Left colon (tissue), 2 donors: ENCODE measurements at regions not wholly inside any gene's neighbourhood (a gene's known extent, or its start where the extent isn't known, plus 50 kb on each side); places are given as distances from the start of the nearest gene placed in this dataset.
"Not testable (repeated sequence)": the region's sequence is repeated elsewhere in the genome, so short reads cannot be mapped to it uniquely, and the experiment has no call there.

Experiments
- ATAC-seq: fragments of 200-7000 bp; cut with Tn5 transposase; one replicate; pipeline ENCODE4 v1.9.1; 2020; ENCODE audit warnings: mild to moderate bottlenecking, moderate library complexity
- DNase-seq, 2 donors: peaks; one replicate each; pipeline ENCODE4 v3.0.0-alpha.2; 2020
- intact Hi-C, 2 donors: fragments of 100-400 bp; cut with DNase I in 1 of 2; cut with micrococcal nuclease in 1 of 2; formaldehyde crosslinking; loops; one replicate each; pipeline versions ENCODE4 v1.11.2 to v1.14.0; 2022; cut with DNase I, micrococcal nuclease
- donor health status: DM: no; HTN: no; CAD: no.
- donor health status: DM: yes; HTN: yes; CAD: no.

GRCh38 chr12:47393403-47393790, 312.4 kb downstream of the RPAP3 start:
- DNase-seq (no peak), ATAC-seq (no peak)
- intact Hi-C loops: no loop called here

- ATAC-seq: no peak
- peak in 1 of 2 donors; percentile 11 for DNase-seq
- intact Hi-C loops: no loop called here
These were observed 311.8 kb upstream of the AMIGO2 start for GRCh38 chr12:47391566-47391965.

GRCh38 chr12:47388712-47389111, 309.0 kb upstream of the AMIGO2 start:
- ATAC-seq (no peak), DNase-seq (no peak)
- intact Hi-C loops: no loop called here

- DNase-seq (no peak), ATAC-seq (no peak)
- intact Hi-C loops: no loop called here
These were observed 308.2 kb upstream of the AMIGO2 start for GRCh38 chr12:47387994-47388393.

GRCh38 chr12:47385653-47386052, 305.9 kb upstream of the AMIGO2 start:
- no peak for DNase-seq
- intact Hi-C loops: no loop called here
- ATAC-seq: no peak

GRCh38 chr12:47383942-47384341, 304.2 kb upstream of the AMIGO2 start:
- ATAC-seq: no peak
- intact Hi-C loops: no loop called here
- DNase-seq: no peak

GRCh38 chr12:47382305-47382704, 302.5 kb upstream of the AMIGO2 start:
- DNase-seq (no peak), ATAC-seq (no peak)
- intact Hi-C loops: no loop called here

- no peak for DNase-seq
- intact Hi-C loops: no loop called here
- ATAC-seq: no peak
These were observed 299.1 kb upstream of the AMIGO2 start for GRCh38 chr12:47378907-47379306.

GRCh38 chr12:47378222-47378582, 298.4 kb upstream of the AMIGO2 start:
- intact Hi-C loops: no loop called here
- DNase-seq: no peak
- no peak for ATAC-seq

GRCh38 chr12:47377414-47378221, 297.9 kb upstream of the AMIGO2 start:
- intact Hi-C loops: no loop called here
- DNase-seq: peak; percentile 73 to 91
- peak; percentile 33 for ATAC-seq

GRCh38 chr12:47376927-47377326, 297.2 kb upstream of the AMIGO2 start:
- DNase-seq (no peak), ATAC-seq (no peak)
- intact Hi-C loops: no loop called here

GRCh38 chr12:47373554-47374150, 293.9 kb upstream of the AMIGO2 start:
- ATAC-seq (no peak), DNase-seq (no peak)
- intact Hi-C loops: no loop called here

- intact Hi-C loops: no loop called here
- no peak for DNase-seq
- no peak for ATAC-seq
These were observed 290.7 kb upstream of the AMIGO2 start for GRCh38 chr12:47370421-47370820.

GRCh38 chr12:47369085-47369484, 289.3 kb upstream of the AMIGO2 start:
- ATAC-seq (no peak), DNase-seq (no peak)
- intact Hi-C loops: no loop called here

- ATAC-seq: no peak
- no peak for DNase-seq
- intact Hi-C loops: no loop called here
These were observed 288.3 kb upstream of the AMIGO2 start for GRCh38 chr12:47367912-47368537.

- ATAC-seq: no peak
- intact Hi-C loops: no loop called here
- DNase-seq: no peak
These were observed 286.8 kb upstream of the AMIGO2 start for GRCh38 chr12:47366579-47366978.

- DNase-seq (no peak), ATAC-seq (no peak)
- intact Hi-C loops: no loop called here
These were observed 286.4 kb upstream of the AMIGO2 start for GRCh38 chr12:47366157-47366556.

GRCh38 chr12:47365443-47366076, 285.8 kb upstream of the AMIGO2 start:
- DNase-seq, intact Hi-C loops, ATAC-seq: not testable (repeated sequence)

GRCh38 chr12:47364261-47364660, 284.5 kb upstream of the AMIGO2 start:
- intact Hi-C loops: no loop called here
- DNase-seq: no peak

GRCh38 chr12:47362126-47362705, 282.5 kb upstream of the AMIGO2 start:
- DNase-seq: no peak
- ATAC-seq: no peak

More at GRCh38 chr12:47364261-47364660, 284.5 kb upstream of the AMIGO2 start:
- ATAC-seq: no peak

More at GRCh38 chr12:47362126-47362705, 282.5 kb upstream of the AMIGO2 start:
- intact Hi-C loops: no loop called here
